Fibroblast of pulmonary artery (primary cell): ENCODE measurements at regions not wholly inside any gene's neighbourhood (a gene's known extent, or its start where the extent isn't known, plus 50 kb on each side); places are given as distances from the start of the nearest gene placed in this dataset.
"Not testable (repeated sequence)": the region's sequence is repeated elsewhere in the genome, so short reads cannot be mapped to it uniquely, and the experiment has no call there.

ENCODE experiments used
- DNase-seq: peaks from one replicate; pipeline ENCODE4 v3.0.0-alpha.2; 2010; ENCODE audit warnings: low read depth
- H3K4me3 ChIP-seq: replicated peaks from 2 replicates; pipeline ENCODE4 v1.5.1; 2011; ENCODE audit warnings: low read depth, mild to moderate bottlenecking, control low read depth, low read length, moderate library complexity
- CTCF ChIP-seq: IDR thresholded peaks from 2 replicates; pipeline ENCODE4 v1.5.1; 2011; ENCODE audit warnings: mild to moderate bottlenecking, control low read depth, low read length, inconsistent platforms; ENCODE audit errors: missing control alignments

- no peak overlapping the region for H3K4me3 ChIP-seq
- no peak for DNase-seq
- no peak for TF ChIP-seq CTCF
These were observed 86.4 kb downstream of the ARRDC3 start for GRCh38 chr5:91296674-91297143.

GRCh38 chr5:91296102-91296501, 87.0 kb downstream of the ARRDC3 start:
- DNase-seq = not testable (repeated sequence)

GRCh38 chr5:91293131-91293530, 90.0 kb downstream of the ARRDC3 start:
- no peak for DNase-seq
- no peak for TF ChIP-seq CTCF

More at GRCh38 chr5:91296102-91296501, 87.0 kb downstream of the ARRDC3 start:
- not testable (repeated sequence) for H3K4me3 ChIP-seq

GRCh38 chr5:91291628-91292569, 91.2 kb downstream of the ARRDC3 start:
- no peak for TF ChIP-seq CTCF
- no peak overlapping the region for H3K4me3 ChIP-seq
- DNase-seq = no peak

More at GRCh38 chr5:91293131-91293530, 90.0 kb downstream of the ARRDC3 start:
- H3K4me3 ChIP-seq = no peak overlapping the region

- H3K4me3 ChIP-seq = no peak overlapping the region
- DNase-seq = peak; percentile 92
- TF ChIP-seq CTCF = no peak
These were observed 94.8 kb downstream of the ARRDC3 start for GRCh38 chr5:91288118-91288916.

- not testable (repeated sequence) for H3K4me3 ChIP-seq, DNase-seq
These were observed 98.1 kb downstream of the ARRDC3 start for GRCh38 chr5:91285062-91285461.

GRCh38 chr5:91283899-91284298, 99.2 kb downstream of the ARRDC3 start:
- peak; percentile 60 for DNase-seq
- no peak for TF ChIP-seq CTCF
- H3K4me3 ChIP-seq = no peak overlapping the region
